AG09319 (cell line): ENCODE measurements at regions not wholly inside any gene's neighbourhood (a gene's known extent, or its start where the extent isn't known, plus 50 kb on each side); places are given as distances from the start of the nearest gene placed in this dataset.
"Not testable (repeated sequence)": the region's sequence is repeated elsewhere in the genome, so short reads cannot be mapped to it uniquely, and the experiment has no call there.

Experiments used
- DNase-seq: peaks from one replicate; pipeline ENCODE4 v3.0.0-alpha.2; 2010; ENCODE audit warnings: low read depth; ENCODE audit errors: extremely low read depth
- CTCF ChIP-seq: IDR thresholded peaks from 2 replicates; pipeline ENCODE4 v1.5.1; 2011; ENCODE audit warnings: low read depth, mild to moderate bottlenecking, inconsistent platforms, low read length, moderate library complexity

GRCh38 chr7:113268757-113269156 lies 150.4 kb upstream of the SMIM30 start:
- no peak for TF ChIP-seq CTCF
- no peak for DNase-seq

GRCh38 chr7:113267885-113268284 lies 149.5 kb upstream of the SMIM30 start:
- no peak for DNase-seq
- TF ChIP-seq CTCF: no peak

GRCh38 chr7:113267271-113267670 lies 148.9 kb upstream of the SMIM30 start:
- no peak for DNase-seq

DNA sequence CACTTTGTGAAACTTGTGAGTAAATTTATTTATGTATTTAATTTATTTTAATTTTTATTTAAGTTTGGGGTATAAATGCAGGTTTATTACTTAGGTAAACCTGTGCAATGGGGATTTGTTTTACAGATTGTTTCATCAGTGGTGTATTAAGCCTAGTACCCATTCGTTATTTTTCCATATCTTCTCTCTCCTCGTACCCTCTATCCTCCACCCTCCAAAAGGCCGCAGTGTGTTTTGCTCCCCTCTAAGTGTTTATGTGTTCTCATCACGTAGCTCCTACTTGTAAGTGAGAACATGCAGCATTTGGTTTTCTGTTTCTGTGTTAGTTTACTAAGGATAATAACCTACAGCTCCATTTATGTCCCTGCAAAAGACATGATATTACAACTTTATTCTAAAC lies 145.4 kb upstream of the SMIM30 start:
- no peak for TF ChIP-seq CTCF
- DNase-seq: no peak

More at GRCh38 chr7:113267271-113267670, 148.9 kb upstream of the SMIM30 start:
- TF ChIP-seq CTCF: no peak

DNA sequence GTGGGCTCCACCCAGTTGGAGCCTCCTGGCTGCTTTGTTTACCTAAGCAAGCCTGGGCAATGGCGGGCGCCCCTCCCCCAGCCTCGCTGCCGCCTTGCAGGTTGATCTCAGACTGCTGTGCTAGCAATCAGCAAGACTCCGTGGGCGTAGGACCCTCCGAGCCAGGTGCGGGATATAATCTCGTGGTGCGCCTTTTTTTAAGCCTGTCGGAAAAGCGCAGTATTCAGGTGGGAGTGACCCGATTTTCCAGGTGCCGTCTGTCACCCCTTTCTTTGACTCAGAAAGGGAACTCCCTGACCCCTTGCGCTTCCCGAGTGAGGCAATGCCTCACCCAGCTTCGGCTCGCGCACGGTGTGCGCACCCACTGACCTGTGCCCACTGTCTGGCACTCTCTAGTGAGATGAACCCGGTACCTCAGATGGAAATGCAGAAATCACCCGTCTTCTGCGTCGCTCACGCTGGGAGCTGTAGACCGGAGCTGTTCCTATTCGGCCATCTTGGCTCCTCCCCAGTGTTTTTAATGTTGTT lies 144.9 kb upstream of the SMIM30 start:
- not testable (repeated sequence) for DNase-seq

- no peak for TF ChIP-seq CTCF
- no peak for DNase-seq
These were observed 138.7 kb upstream of the SMIM30 start for GRCh38 chr7:113256883-113257531.

DNA sequence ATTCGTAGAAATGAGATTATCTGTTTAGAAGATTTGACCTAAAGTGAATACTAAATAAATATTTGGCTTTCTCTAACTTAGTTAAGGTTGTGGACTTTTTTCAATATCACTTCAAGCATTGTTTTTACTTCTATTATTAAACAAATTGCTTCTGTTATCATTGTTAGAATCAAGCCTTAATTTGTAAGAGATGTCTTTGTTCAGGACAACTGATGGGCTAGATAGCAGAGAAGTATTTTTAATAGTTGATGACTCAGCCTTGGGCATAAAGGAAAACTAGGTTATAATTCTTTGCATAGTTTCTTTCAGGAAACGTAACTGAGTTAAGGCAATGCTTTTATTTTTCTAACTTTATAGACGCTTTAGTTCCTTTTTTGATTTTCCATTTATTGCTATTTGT lies 128.8 kb upstream of the SMIM30 start:
- DNase-seq: no peak
- no peak for TF ChIP-seq CTCF

- DNase-seq: no peak
These were observed 128.4 kb upstream of the SMIM30 start for GRCh38 chr7:113246738-113247137.

More at GRCh38 chr7:113246738-113247137, 128.4 kb upstream of the SMIM30 start:
- TF ChIP-seq CTCF: no peak
